Mucosa of stomach (tissue), 1 donor: ENCODE measurements at regions not wholly inside any gene's neighbourhood (a gene's known extent, or its start where the extent isn't known, plus 50 kb on each side); places are given as distances from the start of the nearest gene placed in this dataset.

Experiments used
- H3K27me3 ChIP-seq: one replicate; pipeline ENCODE4 v1.7.0; 2013; ENCODE audit warnings: mild to moderate bottlenecking, low read length; ENCODE audit not compliant: control insufficient read depth, insufficient read depth
- H3K36me3 ChIP-seq: one replicate; pipeline ENCODE4 v1.7.0; 2013; ENCODE audit warnings: low read length; ENCODE audit not compliant: control insufficient read depth, insufficient read depth
- H3K4me1 ChIP-seq: one replicate; pipeline ENCODE4 v1.7.0; 2013; ENCODE audit warnings: mild to moderate bottlenecking, low read length; ENCODE audit not compliant: control insufficient read depth, insufficient read depth
- H3K4me3 ChIP-seq: one replicate; pipeline ENCODE4 v1.7.0; 2013; ENCODE audit warnings: low read length
- H3K9ac ChIP-seq: one replicate; pipeline ENCODE4 v1.7.0; 2013; ENCODE audit warnings: mild to moderate bottlenecking, low read length, moderate library complexity
- H3K9me3 ChIP-seq: one replicate; pipeline ENCODE4 v1.7.0; 2013; ENCODE audit warnings: mild to moderate bottlenecking, low read length, moderate library complexity; ENCODE audit not compliant: control insufficient read depth
- donor health status: Pancreatic carcinoma.

DNA sequence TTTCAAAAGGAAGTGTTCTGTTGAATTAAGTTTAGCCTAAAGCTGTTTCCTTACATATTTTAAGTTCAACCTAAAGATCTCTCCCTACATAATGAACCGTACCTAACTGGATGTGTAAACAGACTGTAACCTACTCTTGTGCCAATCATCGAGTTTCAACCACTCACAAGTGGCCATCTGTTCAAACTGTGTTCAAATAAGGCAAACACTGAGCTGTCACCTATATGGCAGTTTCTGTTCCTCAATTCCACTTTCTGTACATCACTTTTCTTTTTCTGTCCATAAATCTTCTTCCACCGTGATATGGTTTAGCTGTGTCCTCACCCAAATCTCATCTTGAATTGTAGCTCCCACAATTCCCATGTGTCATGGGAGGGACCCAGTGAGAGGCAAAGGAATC is 428.6 kb downstream of the HACE1 start:
- H3K36me3 ChIP-seq, result no peaks in the 10 kb centered on the region
- no peak overlapping the region for H3K4me3 ChIP-seq
- no peak overlapping the region for H3K9ac ChIP-seq
- no peaks in the 10 kb centered on the region for H3K27me3 ChIP-seq
- H3K9me3 ChIP-seq, result no peaks in the 10 kb centered on the region
- H3K4me1 ChIP-seq, result no peaks in the 10 kb centered on the region

DNA sequence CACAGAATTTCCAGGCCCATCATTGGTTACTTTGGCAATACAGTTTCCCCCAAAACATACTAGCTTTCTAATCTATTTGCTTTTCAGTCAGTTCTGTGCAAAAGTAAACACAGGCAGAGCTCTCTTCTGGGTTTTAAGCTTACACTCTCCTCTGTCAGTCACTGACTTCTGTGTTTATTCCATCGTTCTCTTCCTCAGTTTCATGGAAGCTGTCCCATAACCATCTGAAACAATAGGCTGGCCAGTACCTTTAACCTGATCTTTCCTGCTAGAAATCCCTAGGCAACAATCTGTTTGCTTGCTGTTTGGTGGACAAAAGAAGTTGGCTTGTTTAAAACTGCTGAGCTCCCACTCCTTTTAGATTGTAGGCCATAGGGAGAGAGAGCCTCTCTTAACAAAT is 431.5 kb downstream of the HACE1 start:
- no peaks in the 10 kb centered on the region for H3K4me1 ChIP-seq
- H3K9me3 ChIP-seq, result no peaks in the 10 kb centered on the region
- no peaks in the 10 kb centered on the region for H3K36me3 ChIP-seq
- H3K27me3 ChIP-seq, result no peaks in the 10 kb centered on the region
- H3K9ac ChIP-seq, result no peak overlapping the region
- no peak overlapping the region for H3K4me3 ChIP-seq

DNA sequence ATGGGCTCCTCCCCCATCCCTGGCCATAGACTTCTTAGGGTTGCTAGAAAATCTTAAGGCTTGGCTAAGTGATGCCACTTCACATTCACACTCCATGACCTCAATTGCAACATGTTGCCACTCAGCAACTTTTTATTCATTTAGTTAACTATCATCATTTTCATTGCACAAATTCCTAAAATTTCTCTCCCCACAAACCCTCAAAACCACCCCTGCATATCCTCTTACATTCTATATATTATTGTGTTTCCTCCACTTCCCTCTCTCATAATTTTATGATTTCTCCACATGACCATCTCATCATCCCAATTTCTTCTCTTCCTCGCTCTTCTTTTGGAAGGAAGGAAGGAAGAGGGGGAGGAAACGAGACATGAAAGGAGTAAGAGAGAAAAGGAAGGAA is 436.0 kb downstream of the HACE1 start:
- no peaks in the 10 kb centered on the region for H3K27me3 ChIP-seq
- H3K36me3 ChIP-seq, result no peaks in the 10 kb centered on the region
- H3K4me3 ChIP-seq, result no peak overlapping the region

DNA sequence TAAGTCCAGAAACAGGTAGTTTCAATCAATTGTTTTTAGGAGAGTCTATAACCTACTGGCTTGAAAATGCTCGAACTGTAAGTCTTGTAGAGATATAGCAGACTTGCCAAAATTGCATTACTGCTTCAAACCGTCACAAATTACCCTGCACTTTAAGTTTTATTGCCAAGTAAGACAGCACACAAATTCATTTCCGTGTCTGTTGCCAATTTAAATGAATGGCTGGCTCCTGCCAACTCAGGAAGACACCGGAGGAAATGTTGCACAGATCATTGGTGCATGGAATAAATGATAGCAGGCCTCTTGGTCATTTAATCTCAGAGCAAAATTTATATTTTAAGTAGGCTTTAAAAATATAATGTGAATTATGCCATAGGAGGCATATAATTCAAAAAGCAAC is 438.1 kb downstream of the HACE1 start:
- no peaks in the 10 kb centered on the region for H3K36me3 ChIP-seq
- H3K9me3 ChIP-seq, result no peaks in the 10 kb centered on the region
- H3K4me3 ChIP-seq, result no peak overlapping the region
- H3K27me3 ChIP-seq, result no peaks in the 10 kb centered on the region
- no peaks in the 10 kb centered on the region for H3K4me1 ChIP-seq
- no peak overlapping the region for H3K9ac ChIP-seq

More for the DNA sequence above, 436.0 kb downstream of the HACE1 start:
- Histone ChIP-seq H3K9me3 (no peaks in the 10 kb centered on the region), H3K9ac (no peak overlapping the region), H3K4me1 (no peaks in the 10 kb centered on the region)

DNA sequence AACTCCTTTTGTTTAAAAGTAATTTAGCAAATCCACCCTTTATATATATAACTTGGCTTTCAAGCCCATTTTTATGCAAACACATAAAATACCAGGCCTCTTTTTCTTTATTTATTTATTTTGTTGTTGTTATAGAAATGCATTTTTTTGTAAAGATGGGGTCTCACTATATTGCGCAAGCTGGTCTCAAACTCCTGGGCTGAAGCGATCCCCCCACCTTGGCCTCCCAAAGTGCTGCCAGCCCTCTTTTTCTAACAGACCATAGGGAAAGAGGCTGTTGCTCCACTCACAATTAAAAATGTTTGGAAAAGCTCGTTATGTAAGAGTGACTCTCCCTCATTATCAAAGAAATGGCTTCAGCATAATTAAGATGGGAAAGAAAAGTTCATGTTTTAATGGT is 440.9 kb downstream of the HACE1 start:
- no peaks in the 10 kb centered on the region for H3K36me3 ChIP-seq
- no peaks in the 10 kb centered on the region for H3K9me3 ChIP-seq
- H3K4me3 ChIP-seq, result no peak overlapping the region
- H3K9ac ChIP-seq, result no peak overlapping the region
- no peaks in the 10 kb centered on the region for H3K27me3 ChIP-seq
- no peaks in the 10 kb centered on the region for H3K4me1 ChIP-seq

DNA sequence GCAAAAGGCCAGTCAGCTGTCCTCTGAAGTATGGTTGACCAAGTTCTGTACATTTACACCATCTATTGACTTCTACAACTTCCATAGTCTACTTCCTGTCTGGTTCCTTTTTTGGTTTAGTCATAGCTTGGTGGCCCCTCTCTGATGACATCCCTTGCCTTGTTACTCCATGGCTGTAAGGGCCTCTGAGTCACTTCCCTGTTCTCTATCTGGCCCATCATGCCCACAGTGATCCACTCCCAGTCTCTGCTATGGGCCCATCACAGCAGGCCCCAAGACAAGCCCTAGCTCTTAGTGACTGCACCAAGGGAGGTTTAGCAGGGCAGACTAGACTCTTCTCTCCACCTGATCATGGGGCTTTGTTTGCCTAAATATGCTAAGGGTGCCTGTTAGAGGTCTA is 441.6 kb downstream of the HACE1 start:
- no peaks in the 10 kb centered on the region for H3K9me3 ChIP-seq
- H3K9ac ChIP-seq, result no peak overlapping the region
- H3K27me3 ChIP-seq, result no peaks in the 10 kb centered on the region
- no peaks in the 10 kb centered on the region for H3K36me3 ChIP-seq
- H3K4me1 ChIP-seq, result no peaks in the 10 kb centered on the region
- no peak overlapping the region for H3K4me3 ChIP-seq

DNA sequence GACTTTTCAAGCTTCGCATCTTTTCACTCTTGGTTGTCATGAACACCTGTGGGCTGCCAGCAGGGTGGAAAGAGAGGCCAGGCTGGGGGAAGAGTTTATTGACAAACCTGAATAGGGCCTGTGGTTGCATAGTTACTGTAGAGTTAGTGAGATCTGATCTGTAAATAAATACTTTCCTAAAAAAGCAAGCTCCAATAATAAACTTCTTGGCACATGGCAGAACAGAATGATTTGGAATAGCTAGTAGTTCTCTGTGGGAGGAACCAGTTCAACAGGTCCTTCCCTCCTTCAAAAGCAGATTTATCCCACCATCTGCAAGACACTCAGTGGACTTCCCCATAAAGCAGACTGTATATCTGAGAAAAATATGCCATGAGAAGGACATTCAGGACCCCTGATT is 445.0 kb downstream of the HACE1 start:
- Histone ChIP-seq H3K9ac (no peak overlapping the region), H3K4me3 (no peak overlapping the region), H3K36me3 (no peaks in the 10 kb centered on the region), H3K4me1 (no peaks in the 10 kb centered on the region), H3K9me3 (no peaks in the 10 kb centered on the region), H3K27me3 (no peaks in the 10 kb centered on the region)

DNA sequence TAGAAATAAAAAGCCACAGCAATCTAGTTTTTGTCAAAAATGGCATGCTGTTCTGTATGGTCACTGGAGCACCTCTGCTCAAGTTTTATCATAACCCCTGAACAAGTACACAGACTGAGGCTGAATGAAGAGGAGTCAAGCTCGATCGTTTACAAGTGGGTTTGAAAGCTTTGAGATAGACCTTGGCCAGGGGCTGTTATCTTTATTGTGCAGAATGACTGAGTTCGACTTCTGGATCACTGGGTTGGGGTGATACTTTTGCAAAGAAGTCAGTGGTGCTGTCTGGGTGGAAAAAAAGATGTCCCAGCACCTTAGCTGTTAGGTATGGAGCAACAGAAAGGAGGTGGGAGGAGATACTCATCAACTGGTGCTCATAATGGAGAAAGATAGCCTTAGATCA is 446.0 kb downstream of the HACE1 start:
- Histone ChIP-seq H3K9ac (no peak overlapping the region), H3K36me3 (no peaks in the 10 kb centered on the region), H3K27me3 (no peaks in the 10 kb centered on the region), H3K4me3 (no peak overlapping the region), H3K4me1 (no peaks in the 10 kb centered on the region), H3K9me3 (no peaks in the 10 kb centered on the region)

DNA sequence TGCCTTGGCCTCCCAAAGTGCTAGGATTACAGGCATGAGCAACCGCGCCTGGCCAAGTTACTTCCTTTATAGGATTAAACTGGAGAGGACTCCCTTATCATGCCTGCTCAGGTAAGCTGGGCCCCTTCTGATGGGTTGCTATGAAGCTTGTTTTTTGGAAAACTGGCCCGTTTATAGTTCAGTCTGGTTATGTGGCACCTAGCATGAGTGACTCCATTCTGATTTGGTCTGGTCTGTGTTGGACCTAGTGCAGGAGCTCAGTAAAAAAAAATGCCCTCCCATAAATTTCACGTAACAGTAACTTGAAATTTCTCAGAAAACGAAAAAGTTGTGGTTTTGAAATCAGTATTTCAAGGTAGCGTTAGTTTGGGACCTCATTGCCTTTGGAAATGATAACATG is 448.4 kb downstream of the HACE1 start:
- Histone ChIP-seq H3K27me3 (no peaks in the 10 kb centered on the region), H3K9ac (no peak overlapping the region), H3K4me1 (no peaks in the 10 kb centered on the region), H3K4me3 (no peak overlapping the region), H3K9me3 (no peaks in the 10 kb centered on the region), H3K36me3 (no peaks in the 10 kb centered on the region)

DNA sequence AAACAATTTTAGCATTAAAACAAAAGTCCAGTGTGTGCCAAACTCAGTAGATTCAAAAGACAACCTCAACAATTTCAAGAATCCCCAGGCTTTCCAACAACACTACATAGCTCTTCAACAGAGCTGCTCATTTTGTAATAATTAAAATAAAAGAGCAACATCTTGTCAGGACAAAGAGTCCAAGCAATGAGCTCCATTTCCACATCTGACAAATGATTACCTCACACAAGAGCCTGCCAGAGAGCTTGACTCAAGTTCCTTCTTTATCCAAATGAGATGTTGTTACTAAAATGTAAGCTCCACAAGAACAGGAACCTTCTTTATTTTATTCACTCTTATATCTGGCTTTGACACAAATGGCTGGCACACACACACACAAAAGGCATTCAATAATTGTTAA is 449.8 kb downstream of the HACE1 start:
- Histone ChIP-seq H3K9ac (no peak overlapping the region), H3K9me3 (no peaks in the 10 kb centered on the region), H3K36me3 (no peaks in the 10 kb centered on the region), H3K4me1 (no peaks in the 10 kb centered on the region), H3K27me3 (no peaks in the 10 kb centered on the region), H3K4me3 (no peak overlapping the region)

DNA sequence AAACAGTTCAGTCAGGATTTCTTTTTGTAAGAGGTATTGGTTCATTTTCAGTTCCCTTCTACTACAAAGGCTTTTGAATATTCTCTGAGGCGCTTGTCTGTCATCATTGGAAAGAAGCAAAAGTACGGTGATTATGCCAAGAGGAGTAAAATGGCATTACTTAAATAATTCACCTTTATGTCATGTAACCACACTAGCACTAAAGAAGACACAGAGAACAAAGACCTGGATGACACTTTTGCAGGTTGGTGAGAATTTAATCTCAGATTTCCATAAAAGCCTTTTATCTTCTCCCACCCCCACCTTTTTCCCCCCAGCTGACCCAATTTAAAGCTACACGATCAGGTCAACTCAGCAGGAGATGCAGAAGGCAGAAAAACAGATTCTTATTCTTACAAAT is 451.8 kb downstream of the HACE1 start:
- Histone ChIP-seq H3K4me3 (no peak overlapping the region), H3K36me3 (no peaks in the 10 kb centered on the region), H3K4me1 (no peaks in the 10 kb centered on the region), H3K9ac (no peak overlapping the region), H3K27me3 (no peaks in the 10 kb centered on the region), H3K9me3 (no peaks in the 10 kb centered on the region)

DNA sequence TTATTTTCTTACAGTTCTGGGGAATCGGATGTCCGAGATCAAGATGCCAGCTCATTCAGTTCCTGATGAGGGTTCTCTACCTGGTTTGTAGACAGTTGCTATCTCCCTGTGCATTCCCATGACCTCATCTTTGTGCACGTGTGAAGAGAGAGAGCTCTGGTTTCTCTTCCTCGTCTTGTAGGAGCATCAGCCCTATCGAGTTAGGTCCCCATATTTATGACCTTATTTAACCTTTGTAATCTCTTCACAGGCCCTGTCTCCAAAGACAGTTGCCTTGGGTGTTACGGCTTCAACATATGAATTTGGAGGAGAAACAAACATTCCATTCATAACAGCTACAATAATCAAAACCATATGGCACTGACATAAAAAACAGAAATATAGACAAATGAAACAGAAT is 455.3 kb downstream of the HACE1 start:
- H3K27me3 ChIP-seq, result no peaks in the 10 kb centered on the region
- H3K4me1 ChIP-seq, result no peaks in the 10 kb centered on the region
- H3K4me3 ChIP-seq, result no peak overlapping the region
- no peaks in the 10 kb centered on the region for H3K9me3 ChIP-seq
- H3K9ac ChIP-seq, result no peak overlapping the region
- H3K36me3 ChIP-seq, result no peaks in the 10 kb centered on the region

DNA sequence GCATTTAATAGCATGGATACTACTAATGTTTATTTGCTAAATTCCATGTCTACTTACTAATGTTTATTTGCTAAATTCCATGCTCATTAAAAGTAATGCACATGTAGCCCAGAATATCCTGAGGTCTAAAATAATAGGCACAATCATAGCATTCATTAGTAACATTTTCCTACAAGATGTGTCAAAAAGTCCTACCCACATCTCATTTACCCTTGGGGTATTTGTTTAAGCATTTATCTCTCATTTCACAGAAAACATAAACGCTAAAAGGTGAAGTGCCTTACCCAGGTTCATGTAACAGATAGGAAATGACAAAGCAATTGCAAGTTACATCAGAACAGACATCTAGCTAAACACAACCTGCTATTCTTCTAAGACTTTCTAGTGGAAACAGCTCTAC is 457.1 kb downstream of the HACE1 start:
- Histone ChIP-seq H3K9me3 (no peaks in the 10 kb centered on the region), H3K9ac (no peak overlapping the region), H3K4me1 (no peaks in the 10 kb centered on the region), H3K36me3 (no peaks in the 10 kb centered on the region), H3K27me3 (no peaks in the 10 kb centered on the region), H3K4me3 (no peak overlapping the region)
